ENCODE measurements at regions not wholly inside any gene's neighbourhood (a gene's known extent, or its start where the extent isn't known, plus 50 kb on each side); places are given as distances from the start of the nearest gene placed in this dataset.

GRCh38 chr3:170707899-170708298 is 122.0 kb upstream of the SLC7A14 start:
- no peak for TF ChIP-seq CTCF (IDR thresholded peaks at IDR 0.05; ENCODE audit: extremely low read depth in 1 of 2, insufficient read depth in 1 of 2, low read depth in 1 of 2, low read length in 2 of 2)
- no peak for TF ChIP-seq FOS (IDR thresholded peaks at IDR 0.05; ENCODE audit: borderline replicate concordance, insufficient read depth, low read length)
- TF ChIP-seq POLR2AphosphoS5 (IDR thresholded peaks at IDR 0.05; ENCODE audit: insufficient read depth, low read depth, low read length): no peak
- no peak for TF ChIP-seq MYC (IDR thresholded peaks at IDR 0.05; ENCODE audit: low read depth, low read length)
- TF ChIP-seq MAX (IDR thresholded peaks at IDR 0.05; ENCODE audit: insufficient read depth, insufficient read length): no peak
- TF ChIP-seq POLR2A (IDR thresholded peaks at IDR 0.05; ENCODE audit: low read depth, low read length): no peak
- no peak for TF ChIP-seq JUN (IDR thresholded peaks at IDR 0.05; ENCODE audit: borderline replicate concordance, insufficient read depth, insufficient read length, low read depth)
- POLR2A ChIA-PET: no interaction called here
- H3K9me1 ChIP-seq (replicated peaks; ENCODE audit: control insufficient read depth, extremely low read depth, insufficient read depth, low read length): no peaks in the 10 kb centered on the region
- no peak overlapping the region for H3K4me2 ChIP-seq (ENCODE audit: insufficient read depth, low read length)
- no peaks in the 10 kb centered on the region for H3K9me3 ChIP-seq (replicated peaks; ENCODE audit: control insufficient read depth, insufficient read depth, low read length)
- H3K9ac ChIP-seq (replicated peaks; ENCODE audit: extremely low read depth, insufficient read depth, low read length): no peak overlapping the region
- no peak overlapping the region for H3K27ac ChIP-seq (ENCODE audit: insufficient read depth, low read depth, low read length)
- DNase-seq (ENCODE audit: low read depth, low spot score) (no peak), FAIRE-seq (no peak)
- H3K4me3 ChIP-seq (replicated peaks in 1 of 3; ENCODE audit: insufficient read depth in 1 of 3, low read depth in 1 of 3, low read length in 3 of 3): no peak overlapping the region
- peaks cover 11% of the 10 kb centered on the region for H3K4me1 ChIP-seq (ENCODE audit: control insufficient read depth, extremely low read depth, insufficient read depth, low read length)
- H3K27me3 ChIP-seq (ENCODE audit: control insufficient read depth in 2 of 2, insufficient read depth in 2 of 2, low read length in 2 of 2): no peaks in the 10 kb centered on the region
- no peaks in the 10 kb centered on the region for H3K79me2 ChIP-seq (ENCODE audit: control insufficient read depth, insufficient read depth, low read length)
- dilution Hi-C loops (cut with MboI; ENCODE audit: extremely low pct_ligation_motif_present, low sequenced_read_pairs) (no loop called here), intact Hi-C loops (cut with micrococcal nuclease) (no loop called here)
- BruUV-seq (replicated peaks): no TSS peak
- no peak overlapping the region for H2AFZ ChIP-seq (ENCODE audit: low read depth, low read length)
- CTCF ChIA-PET: interaction anchor here (1.3 kb wide), 1 partner anchor 19 kb away, joined by 3 read pairs; no protein-coding TSS in a partner anchor
- H3K36me3 ChIP-seq (ENCODE audit: control insufficient read depth in 2 of 2, extremely low read depth in 1 of 2, insufficient read depth in 2 of 2, low read length in 2 of 2): no peaks in the 10 kb centered on the region
- no peaks in the 10 kb centered on the region for H4K20me1 ChIP-seq (replicated peaks; ENCODE audit: control insufficient read depth, extremely low read depth, insufficient read depth, low read length)
